ENCODE measurements at regions not wholly inside any gene's neighbourhood (a gene's known extent, or its start where the extent isn't known, plus 50 kb on each side); places are given as distances from the start of the nearest gene placed in this dataset.

DNA sequence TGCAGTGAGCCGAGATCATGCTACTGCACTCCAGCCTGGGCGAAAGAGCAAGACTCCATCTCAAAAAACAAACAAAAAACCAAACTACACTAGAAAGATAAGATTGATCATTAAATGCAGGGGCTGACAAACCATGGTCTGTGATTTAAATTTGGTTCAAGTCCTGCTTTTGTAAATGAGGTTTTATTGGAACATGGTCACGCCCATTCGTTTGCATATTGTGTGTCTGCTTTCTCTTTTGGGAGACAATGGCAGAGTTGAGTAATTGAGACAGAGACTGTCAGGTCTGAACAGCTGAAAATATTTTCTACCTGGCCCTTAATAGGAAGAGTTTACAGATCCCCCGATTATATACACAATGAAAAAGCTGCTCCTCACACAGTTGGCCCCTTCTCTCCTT, 235.5 kb upstream of the EEF2KMT start:
- TF ChIP-seq EGR1 (IDR thresholded peaks at IDR 0.05): no peak
- TF ChIP-seq, protein P1, sequence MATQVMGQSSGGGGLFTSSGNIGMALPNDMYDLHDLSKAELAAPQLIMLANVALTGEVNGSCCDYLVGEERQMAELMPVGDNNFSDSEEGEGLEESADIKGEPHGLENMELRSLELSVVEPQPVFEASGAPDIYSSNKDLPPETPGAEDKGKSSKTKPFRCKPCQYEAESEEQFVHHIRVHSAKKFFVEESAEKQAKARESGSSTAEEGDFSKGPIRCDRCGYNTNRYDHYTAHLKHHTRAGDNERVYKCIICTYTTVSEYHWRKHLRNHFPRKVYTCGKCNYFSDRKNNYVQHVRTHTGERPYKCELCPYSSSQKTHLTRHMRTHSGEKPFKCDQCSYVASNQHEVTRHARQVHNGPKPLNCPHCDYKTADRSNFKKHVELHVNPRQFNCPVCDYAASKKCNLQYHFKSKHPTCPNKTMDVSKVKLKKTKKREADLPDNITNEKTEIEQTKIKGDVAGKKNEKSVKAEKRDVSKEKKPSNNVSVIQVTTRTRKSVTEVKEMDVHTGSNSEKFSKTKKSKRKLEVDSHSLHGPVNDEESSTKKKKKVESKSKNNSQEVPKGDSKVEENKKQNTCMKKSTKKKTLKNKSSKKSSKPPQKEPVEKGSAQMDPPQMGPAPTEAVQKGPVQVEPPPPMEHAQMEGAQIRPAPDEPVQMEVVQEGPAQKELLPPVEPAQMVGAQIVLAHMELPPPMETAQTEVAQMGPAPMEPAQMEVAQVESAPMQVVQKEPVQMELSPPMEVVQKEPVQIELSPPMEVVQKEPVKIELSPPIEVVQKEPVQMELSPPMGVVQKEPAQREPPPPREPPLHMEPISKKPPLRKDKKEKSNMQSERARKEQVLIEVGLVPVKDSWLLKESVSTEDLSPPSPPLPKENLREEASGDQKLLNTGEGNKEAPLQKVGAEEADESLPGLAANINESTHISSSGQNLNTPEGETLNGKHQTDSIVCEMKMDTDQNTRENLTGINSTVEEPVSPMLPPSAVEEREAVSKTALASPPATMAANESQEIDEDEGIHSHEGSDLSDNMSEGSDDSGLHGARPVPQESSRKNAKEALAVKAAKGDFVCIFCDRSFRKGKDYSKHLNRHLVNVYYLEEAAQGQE (IDR thresholded peaks at IDR 0.05; ENCODE audit: low read depth): no peak
- TF ChIP-seq EP300 (IDR thresholded peaks at IDR 0.05; ENCODE audit: borderline replicate concordance): no peak
- TF ChIP-seq TAF1 (IDR thresholded peaks at IDR 0.05; ENCODE audit: low read depth): no peak
- TF ChIP-seq, protein P2, sequence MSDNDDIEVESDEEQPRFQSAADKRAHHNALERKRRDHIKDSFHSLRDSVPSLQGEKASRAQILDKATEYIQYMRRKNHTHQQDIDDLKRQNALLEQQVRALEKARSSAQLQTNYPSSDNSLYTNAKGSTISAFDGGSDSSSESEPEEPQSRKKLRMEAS (IDR thresholded peaks at IDR 0.05): no peak
- no peak for TF ChIP-seq TEAD4 (IDR thresholded peaks at IDR 0.05)
- TF ChIP-seq ZBTB7A (IDR thresholded peaks at IDR 0.05; ENCODE audit: low read depth): no peak
- no peak for TF ChIP-seq RAD21 (IDR thresholded peaks at IDR 0.05; ENCODE audit: low read depth)
- TF ChIP-seq YY1 (IDR thresholded peaks at IDR 0.05; ENCODE audit: low read depth): no peak
- no peak for TF ChIP-seq CEBPB (IDR thresholded peaks at IDR 0.05)

Data from Ishikawa (cell line).